OCI-LY7 (cell line): ENCODE measurements at regions not wholly inside any gene's neighbourhood (a gene's known extent, or its start where the extent isn't known, plus 50 kb on each side); places are given as distances from the start of the nearest gene placed in this dataset.

Experiments used
- BruUV-seq: library from RNA; stranded (reverse); fragments of 400-500 nt; replicated peaks from 2 replicates; lab custom pipeline; 2021; lab: Mats Ljungman, UMichigan
- CTCF ChIA-PET: fragments of 300-600 bp; sonication (Branson Sonifier 250); formaldehyde crosslinking; loops from one replicate; lab custom pipeline; 2022; ENCODE audit warnings: antibody characterized with exemption; ENCODE audit not compliant: unreplicated experiment; lab: Charles Lee
- POLR2A ChIA-PET: fragments of 300-600 bp; sonication (Branson Sonifier 250); formaldehyde crosslinking; loops from one replicate; lab custom pipeline; 2022; ENCODE audit warnings: antibody characterized with exemption; lab: Charles Lee
- DNase-seq: peaks from one replicate; pipeline ENCODE4 v3.0.0-alpha.2; 2015; ENCODE audit warnings: low spot score
- H2AFZ ChIP-seq: fragments of 200-600 bp; sonication (generic), shearing (Covaris generic); 2 replicates; pipeline ENCODE4 v1.6.1; 2014; ENCODE audit warnings: mild to moderate bottlenecking, antibody characterized with exemption, low read length, moderate library complexity
- H3K27ac ChIP-seq: fragments of 200-600 bp; sonication (generic); 2 replicates; pipeline ENCODE4 v1.5.1; 2014; ENCODE audit warnings: mixed run types, low read depth, mild to moderate bottlenecking, moderate library complexity, low read length, inconsistent platforms; ENCODE audit not compliant: poor library complexity, severe bottlenecking
- H3K36me3 ChIP-seq: fragments of 200-600 bp; sonication (generic); 2 replicates; pipeline ENCODE4 v1.6.1; 2014; ENCODE audit warnings: mild to moderate bottlenecking, antibody characterized with exemption, low read length, moderate library complexity, mixed read lengths; ENCODE audit not compliant: insufficient read depth
- H3K4me1 ChIP-seq: fragments of 200-600 bp; sonication (generic); 2 replicates; pipeline ENCODE4 v1.5.1; 2014; ENCODE audit warnings: mild to moderate bottlenecking, low read length; ENCODE audit not compliant: insufficient read depth, poor library complexity, severe bottlenecking
- H3K4me2 ChIP-seq: fragments of 200-600 bp; sonication (generic); 2 replicates; pipeline ENCODE4 v1.6.1; 2014; ENCODE audit warnings: mild to moderate bottlenecking, low read length
- H3K4me3 ChIP-seq: fragments of 200-600 bp; sonication (generic); 2 replicates; pipeline ENCODE4 v1.5.1; 2014; ENCODE audit warnings: mild to moderate bottlenecking, low read depth, low read length; ENCODE audit not compliant: poor library complexity, severe bottlenecking
- H3K79me2 ChIP-seq: fragments of 200-600 bp; sonication (generic); 2 replicates; pipeline ENCODE4 v1.6.1; 2016; ENCODE audit warnings: low read depth, mild to moderate bottlenecking, low read length, moderate library complexity, mixed read lengths; ENCODE audit not compliant: insufficient read depth
- H3K9me2 ChIP-seq: fragments of 200-600 bp; sonication (generic); 2 replicates; pipeline ENCODE4 v1.6.1; 2016; ENCODE audit warnings: mild to moderate bottlenecking, low read length, mixed read lengths; ENCODE audit not compliant: insufficient read depth
- H3K9me3 ChIP-seq: fragments of 200-600 bp; sonication (generic); 2 replicates; pipeline ENCODE4 v1.6.1; 2014; ENCODE audit warnings: mild to moderate bottlenecking, mixed run types, low read length, mixed read lengths
- H4K20me1 ChIP-seq: fragments of 200-600 bp; sonication (generic); 2 replicates; pipeline ENCODE4 v1.6.1; 2014; ENCODE audit warnings: mild to moderate bottlenecking, antibody characterized with exemption, low read length, moderate library complexity, mixed read lengths; ENCODE audit not compliant: insufficient read depth
- EZH2phosphoT487 ChIP-seq: fragments of 200-600 bp; sonication (generic); IDR thresholded peaks from 2 replicates; pipeline ENCODE4 v1.6.1; 2018; ENCODE audit warnings: low read depth, borderline replicate concordance, mild to moderate bottlenecking, mixed run types, antibody characterized with exemption, low read length, moderate library complexity, mixed read lengths
- intact Hi-C: fragments of 100-400 bp; cut with micrococcal nuclease; formaldehyde crosslinking; loops from one replicate; pipeline ENCODE4 v1.10.0; 2022; ENCODE audit not compliant: unreplicated experiment
- TF ChIP-seq, protein P1 (sequence below): fragments of 200-600 bp; sonication (generic); conservative IDR thresholded peaks from 2 replicates; pipeline ENCODE4 v1.5.1; 2014; ENCODE audit warnings: mild to moderate bottlenecking, antibody characterized with exemption, low read length, moderate library complexity, mixed read lengths

DNA sequence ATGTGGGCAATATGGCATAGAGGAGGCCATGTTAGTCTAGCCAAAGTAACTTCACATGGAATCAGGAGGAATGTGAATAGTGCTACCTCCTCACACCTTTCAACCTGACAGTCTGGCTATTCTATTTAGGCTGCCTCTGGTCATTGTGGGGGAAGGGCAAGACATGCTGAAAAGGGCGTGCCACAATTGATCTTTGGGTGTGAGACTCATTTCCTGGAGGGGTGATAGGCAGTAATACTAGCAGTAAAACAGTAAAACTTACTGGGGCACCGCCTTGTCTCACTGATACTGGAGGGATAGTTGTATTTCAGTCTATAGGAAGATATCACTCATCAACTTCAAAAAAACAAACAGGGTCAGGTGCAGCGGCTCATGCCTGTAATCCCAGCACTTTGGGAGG lies 88.7 kb downstream of the TMEM168 start:
- H3K9me3 ChIP-seq: no peaks in the 10 kb centered on the region
- ChIA-PET CTCF (no interaction called here), POLR2A (interaction anchor here (0.6 kb wide), 1 partner anchor 72 kb away, joined by 3 read pairs; no protein-coding TSS in a partner anchor)
- H3K27ac ChIP-seq: no peak overlapping the region
- no peak overlapping the region for H3K4me2 ChIP-seq
- H3K79me2 ChIP-seq: no peaks in the 10 kb centered on the region
- no TSS peak for BruUV-seq
- no peaks in the 10 kb centered on the region for H3K4me1 ChIP-seq
- no peaks in the 10 kb centered on the region for H4K20me1 ChIP-seq
- H2AFZ ChIP-seq: no peak overlapping the region
- intact Hi-C loops: no loop called here
- no peak overlapping the region for H3K4me3 ChIP-seq
- no peak for DNase-seq
- no peaks in the 10 kb centered on the region for H3K36me3 ChIP-seq
- no peaks in the 10 kb centered on the region for H3K9me2 ChIP-seq
- TF ChIP-seq, protein P1, sequence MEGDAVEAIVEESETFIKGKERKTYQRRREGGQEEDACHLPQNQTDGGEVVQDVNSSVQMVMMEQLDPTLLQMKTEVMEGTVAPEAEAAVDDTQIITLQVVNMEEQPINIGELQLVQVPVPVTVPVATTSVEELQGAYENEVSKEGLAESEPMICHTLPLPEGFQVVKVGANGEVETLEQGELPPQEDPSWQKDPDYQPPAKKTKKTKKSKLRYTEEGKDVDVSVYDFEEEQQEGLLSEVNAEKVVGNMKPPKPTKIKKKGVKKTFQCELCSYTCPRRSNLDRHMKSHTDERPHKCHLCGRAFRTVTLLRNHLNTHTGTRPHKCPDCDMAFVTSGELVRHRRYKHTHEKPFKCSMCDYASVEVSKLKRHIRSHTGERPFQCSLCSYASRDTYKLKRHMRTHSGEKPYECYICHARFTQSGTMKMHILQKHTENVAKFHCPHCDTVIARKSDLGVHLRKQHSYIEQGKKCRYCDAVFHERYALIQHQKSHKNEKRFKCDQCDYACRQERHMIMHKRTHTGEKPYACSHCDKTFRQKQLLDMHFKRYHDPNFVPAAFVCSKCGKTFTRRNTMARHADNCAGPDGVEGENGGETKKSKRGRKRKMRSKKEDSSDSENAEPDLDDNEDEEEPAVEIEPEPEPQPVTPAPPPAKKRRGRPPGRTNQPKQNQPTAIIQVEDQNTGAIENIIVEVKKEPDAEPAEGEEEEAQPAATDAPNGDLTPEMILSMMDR: no peak
- no peak for TF ChIP-seq EZH2phosphoT487

DNA sequence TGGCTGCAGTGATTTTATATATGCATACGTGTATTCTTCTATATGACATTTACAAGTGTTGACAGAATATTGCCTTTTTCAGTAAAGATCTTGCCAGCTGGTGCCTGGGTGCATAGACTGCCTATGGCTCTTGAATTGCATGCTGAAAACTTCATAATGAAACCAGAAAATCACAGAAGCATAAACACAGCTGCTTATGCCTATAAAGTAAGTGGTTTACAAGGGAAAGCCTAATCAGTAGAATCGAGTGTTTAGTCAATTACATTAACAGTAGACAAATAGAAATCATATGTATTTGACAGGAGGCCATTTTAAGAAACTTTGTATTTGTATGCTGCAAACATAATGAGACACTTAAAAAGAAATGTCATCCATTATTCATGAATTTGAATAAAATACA lies 82.5 kb downstream of the TMEM168 start:
- H3K36me3 ChIP-seq: no peaks in the 10 kb centered on the region
- H4K20me1 ChIP-seq: no peaks in the 10 kb centered on the region
- BruUV-seq: no TSS peak
- H3K4me3 ChIP-seq: no peak overlapping the region
- H3K9me2 ChIP-seq: no peaks in the 10 kb centered on the region
- intact Hi-C loops: no loop called here
- no peaks in the 10 kb centered on the region for H3K9me3 ChIP-seq
- no peaks in the 10 kb centered on the region for H3K79me2 ChIP-seq
- TF ChIP-seq EZH2phosphoT487: no peak
- TF ChIP-seq, protein P1: no peak
- ChIA-PET CTCF (no interaction called here), POLR2A (interaction anchor here (0.5 to 0.8 kb wide), 4 partner anchors 29 to 223 kb away, joined by 3 to 6 read pairs (median 4); no protein-coding TSS in a partner anchor)
- H3K27ac ChIP-seq: no peak overlapping the region
- no peaks in the 10 kb centered on the region for H3K4me1 ChIP-seq
- DNase-seq: no peak
- no peak overlapping the region for H3K4me2 ChIP-seq
- H2AFZ ChIP-seq: no peak overlapping the region

DNA sequence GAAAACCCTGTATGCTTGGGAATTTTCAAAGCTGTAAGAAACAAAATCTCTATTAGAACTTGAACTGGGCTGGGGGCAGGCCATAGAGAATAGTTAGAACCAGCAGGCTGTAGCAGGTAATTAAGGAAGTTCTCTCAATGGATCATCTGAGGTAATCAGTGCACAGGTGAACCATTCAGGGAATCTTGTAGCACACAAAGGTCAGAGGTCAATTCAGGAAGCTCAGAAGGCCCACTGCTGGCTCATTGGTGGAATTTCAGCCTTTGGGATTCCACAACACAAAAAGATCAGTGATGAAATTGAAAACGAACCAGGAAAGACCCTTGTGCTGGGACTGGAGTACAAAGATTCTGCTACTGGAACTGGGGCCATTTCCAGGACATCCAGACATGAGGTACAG lies 82.0 kb downstream of the TMEM168 start:
- TF ChIP-seq, protein P1: no peak
- no peak for TF ChIP-seq EZH2phosphoT487
- intact Hi-C loops: no loop called here
- Histone ChIP-seq H2AFZ (no peak overlapping the region), H3K9me2 (no peaks in the 10 kb centered on the region), H3K79me2 (no peaks in the 10 kb centered on the region), H3K9me3 (no peaks in the 10 kb centered on the region), H3K36me3 (no peaks in the 10 kb centered on the region), H3K27ac (no peak overlapping the region), H4K20me1 (no peaks in the 10 kb centered on the region), H3K4me1 (no peaks in the 10 kb centered on the region), H3K4me2 (no peak overlapping the region), H3K4me3 (no peak overlapping the region)
- BruUV-seq: no TSS peak
- DNase-seq: no peak
- ChIA-PET POLR2A (interaction anchor here (0.5 to 0.8 kb wide), 4 partner anchors 30 to 222 kb away, joined by 3 to 6 read pairs (median 4); no protein-coding TSS in a partner anchor), CTCF (no interaction called here)
